Sigmoid colon (tissue), 4 donors: ENCODE measurements at regions not wholly inside any gene's neighbourhood (a gene's known extent, or its start where the extent isn't known, plus 50 kb on each side); places are given as distances from the start of the nearest gene placed in this dataset.

Experiments used
- CTCF ChIP-seq, 4 experiments: fragments of 450-650 bp in 3 of 4; fragments of 200-600 bp in 1 of 4; IDR thresholded peaks; one replicate each; pipeline ENCODE4 v1.5.1; 2016 to 2019; ENCODE audit warnings: antibody characterized with exemption in 4 of 4, mild to moderate bottlenecking in 3 of 4, moderate library complexity in 2 of 4
- POLR2AphosphoS5 ChIP-seq, 4 donors: sonication (generic); formaldehyde crosslinking; IDR thresholded peaks; one replicate each; pipeline ENCODE4 v1.6.1; 2017; ENCODE audit warnings: antibody characterized with exemption in 4 of 4

- TF ChIP-seq CTCF (IDR thresholded peaks at IDR 0.05) (no peak), POLR2AphosphoS5 (IDR thresholded peaks at IDR 0.05) (no peak)
Measured at GRCh38 chr15:25060472-25060803, 105.7 kb downstream of the SNRPN start.
